OCI-LY7 (cell line): ENCODE measurements at regions not wholly inside any gene's neighbourhood (a gene's known extent, or its start where the extent isn't known, plus 50 kb on each side); places are given as distances from the start of the nearest gene placed in this dataset.

Source experiments
- CTCF ChIP-seq: fragments of 200-600 bp; sonication (generic); conservative IDR thresholded peaks from 2 replicates; pipeline ENCODE4 v1.5.1; 2014; ENCODE audit warnings: mild to moderate bottlenecking, antibody characterized with exemption, low read length, moderate library complexity, mixed read lengths
- EZH2phosphoT487 ChIP-seq: fragments of 200-600 bp; sonication (generic); IDR thresholded peaks from 2 replicates; pipeline ENCODE4 v1.6.1; 2018; ENCODE audit warnings: low read depth, borderline replicate concordance, mild to moderate bottlenecking, mixed run types, antibody characterized with exemption, low read length, moderate library complexity, mixed read lengths

GRCh38 chr13:33578786-33579185 is 239.2 kb upstream of the RFC3 start:
- no peak for TF ChIP-seq CTCF
- TF ChIP-seq EZH2phosphoT487 = no peak
